ENCODE measurements at regions not wholly inside any gene's neighbourhood (a gene's known extent, or its start where the extent isn't known, plus 50 kb on each side); places are given as distances from the start of the nearest gene placed in this dataset.

DNA sequence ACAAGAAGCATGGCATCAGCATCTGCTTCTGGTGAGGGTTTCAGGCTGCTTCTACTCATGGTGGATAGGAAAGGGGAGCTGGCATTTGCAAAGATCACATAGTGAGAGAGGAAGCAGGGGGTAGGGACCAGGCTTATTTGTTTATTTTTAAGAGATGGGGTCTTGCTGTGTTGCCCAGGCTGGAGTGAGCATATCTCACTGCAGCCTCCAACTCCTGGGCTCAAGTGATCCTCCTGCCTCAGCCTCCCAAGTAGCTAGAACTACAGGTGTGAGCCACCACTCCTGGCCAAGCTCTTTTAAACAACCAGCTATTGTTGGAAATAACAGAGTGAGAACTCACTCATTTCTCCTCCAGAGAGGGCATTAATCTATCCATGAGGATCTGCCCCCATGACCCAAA is 138.8 kb upstream of the FOXN2 start:
- DNase-seq (ENCODE audit: low read depth in 1 of 2, low spot score in 1 of 2): no peak
- Histone ChIP-seq H3K4me3 (replicated peaks; ENCODE audit: insufficient read depth, low read length) (no peak overlapping the region), H3K27me3 (ENCODE audit: insufficient read depth, poor library complexity, severe bottlenecking) (no peaks in the 10 kb centered on the region), H3K27ac (replicated peaks) (no peak overlapping the region)
- TF ChIP-seq SPI1 (IDR thresholded peaks at IDR 0.05; ENCODE audit: borderline replicate concordance, low read depth): no peak

DNA sequence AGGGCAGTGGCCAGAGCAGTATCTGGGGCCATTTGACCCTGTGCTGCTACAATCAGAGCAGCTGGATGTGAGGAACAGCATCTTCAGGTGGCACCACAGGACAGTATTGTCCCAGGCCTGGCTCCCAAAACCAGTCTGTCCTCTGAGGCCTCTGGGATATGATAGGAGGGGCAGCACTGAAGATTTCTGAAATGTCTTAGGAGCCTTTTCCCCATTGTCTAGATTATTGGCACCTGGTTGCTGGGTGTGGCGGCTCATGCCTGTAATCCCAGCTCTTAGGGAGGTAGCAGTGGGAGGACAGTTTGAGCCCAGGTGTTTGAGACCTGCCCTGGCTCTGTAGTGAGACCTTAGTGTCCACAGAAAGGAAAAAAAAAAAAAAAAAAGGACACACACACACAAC is 137.6 kb upstream of the FOXN2 start:
- TF ChIP-seq, protein P1, sequence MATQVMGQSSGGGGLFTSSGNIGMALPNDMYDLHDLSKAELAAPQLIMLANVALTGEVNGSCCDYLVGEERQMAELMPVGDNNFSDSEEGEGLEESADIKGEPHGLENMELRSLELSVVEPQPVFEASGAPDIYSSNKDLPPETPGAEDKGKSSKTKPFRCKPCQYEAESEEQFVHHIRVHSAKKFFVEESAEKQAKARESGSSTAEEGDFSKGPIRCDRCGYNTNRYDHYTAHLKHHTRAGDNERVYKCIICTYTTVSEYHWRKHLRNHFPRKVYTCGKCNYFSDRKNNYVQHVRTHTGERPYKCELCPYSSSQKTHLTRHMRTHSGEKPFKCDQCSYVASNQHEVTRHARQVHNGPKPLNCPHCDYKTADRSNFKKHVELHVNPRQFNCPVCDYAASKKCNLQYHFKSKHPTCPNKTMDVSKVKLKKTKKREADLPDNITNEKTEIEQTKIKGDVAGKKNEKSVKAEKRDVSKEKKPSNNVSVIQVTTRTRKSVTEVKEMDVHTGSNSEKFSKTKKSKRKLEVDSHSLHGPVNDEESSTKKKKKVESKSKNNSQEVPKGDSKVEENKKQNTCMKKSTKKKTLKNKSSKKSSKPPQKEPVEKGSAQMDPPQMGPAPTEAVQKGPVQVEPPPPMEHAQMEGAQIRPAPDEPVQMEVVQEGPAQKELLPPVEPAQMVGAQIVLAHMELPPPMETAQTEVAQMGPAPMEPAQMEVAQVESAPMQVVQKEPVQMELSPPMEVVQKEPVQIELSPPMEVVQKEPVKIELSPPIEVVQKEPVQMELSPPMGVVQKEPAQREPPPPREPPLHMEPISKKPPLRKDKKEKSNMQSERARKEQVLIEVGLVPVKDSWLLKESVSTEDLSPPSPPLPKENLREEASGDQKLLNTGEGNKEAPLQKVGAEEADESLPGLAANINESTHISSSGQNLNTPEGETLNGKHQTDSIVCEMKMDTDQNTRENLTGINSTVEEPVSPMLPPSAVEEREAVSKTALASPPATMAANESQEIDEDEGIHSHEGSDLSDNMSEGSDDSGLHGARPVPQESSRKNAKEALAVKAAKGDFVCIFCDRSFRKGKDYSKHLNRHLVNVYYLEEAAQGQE (IDR thresholded peaks at IDR 0.05; ENCODE audit: insufficient replicate concordance, low read depth): no peak
- TF ChIP-seq GABPA (IDR thresholded peaks at IDR 0.05; ENCODE audit: low read depth): no peak
- no peak for TF ChIP-seq POLR2AphosphoS5 (IDR thresholded peaks at IDR 0.05; ENCODE audit: low read depth)
- TF ChIP-seq, protein P2, sequence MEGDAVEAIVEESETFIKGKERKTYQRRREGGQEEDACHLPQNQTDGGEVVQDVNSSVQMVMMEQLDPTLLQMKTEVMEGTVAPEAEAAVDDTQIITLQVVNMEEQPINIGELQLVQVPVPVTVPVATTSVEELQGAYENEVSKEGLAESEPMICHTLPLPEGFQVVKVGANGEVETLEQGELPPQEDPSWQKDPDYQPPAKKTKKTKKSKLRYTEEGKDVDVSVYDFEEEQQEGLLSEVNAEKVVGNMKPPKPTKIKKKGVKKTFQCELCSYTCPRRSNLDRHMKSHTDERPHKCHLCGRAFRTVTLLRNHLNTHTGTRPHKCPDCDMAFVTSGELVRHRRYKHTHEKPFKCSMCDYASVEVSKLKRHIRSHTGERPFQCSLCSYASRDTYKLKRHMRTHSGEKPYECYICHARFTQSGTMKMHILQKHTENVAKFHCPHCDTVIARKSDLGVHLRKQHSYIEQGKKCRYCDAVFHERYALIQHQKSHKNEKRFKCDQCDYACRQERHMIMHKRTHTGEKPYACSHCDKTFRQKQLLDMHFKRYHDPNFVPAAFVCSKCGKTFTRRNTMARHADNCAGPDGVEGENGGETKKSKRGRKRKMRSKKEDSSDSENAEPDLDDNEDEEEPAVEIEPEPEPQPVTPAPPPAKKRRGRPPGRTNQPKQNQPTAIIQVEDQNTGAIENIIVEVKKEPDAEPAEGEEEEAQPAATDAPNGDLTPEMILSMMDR (IDR thresholded peaks at IDR 0.05; ENCODE audit: insufficient read depth, low read length): no peak
- no peak for TF ChIP-seq SPI1 (IDR thresholded peaks at IDR 0.05; ENCODE audit: borderline replicate concordance, low read depth)
- DNase-seq (ENCODE audit: low read depth in 1 of 2, low spot score in 1 of 2): no peak

DNA sequence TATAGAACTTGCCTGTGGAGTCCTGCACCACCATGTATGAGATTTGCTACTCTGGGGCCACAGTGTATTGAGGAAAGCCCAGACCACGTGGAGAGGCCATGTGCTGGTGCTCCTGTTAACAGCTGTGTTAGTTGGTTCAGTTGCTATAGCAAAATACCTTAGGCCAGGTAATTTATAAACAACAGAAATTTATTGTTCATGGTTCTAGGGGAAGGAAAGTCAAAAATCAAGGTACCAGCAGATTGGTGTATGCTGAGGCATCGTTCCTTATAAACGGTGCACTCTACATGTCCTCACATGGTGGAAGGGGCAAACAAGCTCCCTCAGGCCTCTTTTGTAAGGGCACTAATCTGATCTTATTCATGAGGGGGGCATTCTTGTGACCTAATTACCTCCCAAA is 135.9 kb upstream of the FOXN2 start:
- TF ChIP-seq POLR2AphosphoS5 (IDR thresholded peaks at IDR 0.05; ENCODE audit: low read depth): no peak
- DNase-seq (ENCODE audit: low read depth in 1 of 2, low spot score in 1 of 2): no peak
- Histone ChIP-seq H3K27me3 (ENCODE audit: insufficient read depth, poor library complexity, severe bottlenecking) (no peaks in the 10 kb centered on the region), H3K4me3 (replicated peaks; ENCODE audit: insufficient read depth, low read length) (no peak overlapping the region), H3K27ac (replicated peaks) (no peak overlapping the region)

More for the DNA sequence above, 137.6 kb upstream of the FOXN2 start:
- H3K27me3 ChIP-seq (ENCODE audit: insufficient read depth, poor library complexity, severe bottlenecking): no peaks in the 10 kb centered on the region
- H3K4me3 ChIP-seq (replicated peaks; ENCODE audit: insufficient read depth, low read length): no peak overlapping the region
- no peak overlapping the region for H3K27ac ChIP-seq (replicated peaks)

GRCh38 chr2:48180557-48180956 is 133.9 kb upstream of the FOXN2 start:
- TF ChIP-seq, protein P1 (IDR thresholded peaks at IDR 0.05; ENCODE audit: insufficient replicate concordance, low read depth): no peak

GRCh38 chr2:48183276-48183675 is 131.2 kb upstream of the FOXN2 start:
- no peak for DNase-seq (ENCODE audit: low read depth in 1 of 2, low spot score in 1 of 2)
- TF ChIP-seq, protein P1 (IDR thresholded peaks at IDR 0.05; ENCODE audit: insufficient replicate concordance, low read depth): no peak
- TF ChIP-seq, protein P2 (IDR thresholded peaks at IDR 0.05; ENCODE audit: insufficient read depth, low read length): no peak
- no peak for TF ChIP-seq POLR2AphosphoS5 (IDR thresholded peaks at IDR 0.05; ENCODE audit: low read depth)
- TF ChIP-seq SPI1 (IDR thresholded peaks at IDR 0.05; ENCODE audit: borderline replicate concordance, low read depth): no peak
- no peak for TF ChIP-seq GABPA (IDR thresholded peaks at IDR 0.05; ENCODE audit: low read depth)
- no peak overlapping the region for H3K4me3 ChIP-seq (replicated peaks; ENCODE audit: insufficient read depth, low read length)
- H3K27me3 ChIP-seq (ENCODE audit: insufficient read depth, poor library complexity, severe bottlenecking): no peaks in the 10 kb centered on the region
- H3K27ac ChIP-seq (replicated peaks): no peak overlapping the region

More at GRCh38 chr2:48180557-48180956, 133.9 kb upstream of the FOXN2 start:
- Histone ChIP-seq H3K27me3 (ENCODE audit: insufficient read depth, poor library complexity, severe bottlenecking) (no peaks in the 10 kb centered on the region), H3K4me3 (replicated peaks; ENCODE audit: insufficient read depth, low read length) (no peak overlapping the region), H3K27ac (replicated peaks) (no peak overlapping the region)
- DNase-seq (ENCODE audit: low read depth in 1 of 2, low spot score in 1 of 2): no peak
